ENCODE measurements at regions not wholly inside any gene's neighbourhood (a gene's known extent, or its start where the extent isn't known, plus 50 kb on each side); places are given as distances from the start of the nearest gene placed in this dataset.

- TF ChIP-seq FOXA1 (IDR thresholded peaks at IDR 0.05) (no peak), LEF1 (IDR thresholded peaks at IDR 0.05; ENCODE audit: borderline replicate concordance) (no peak), NFRKB (IDR thresholded peaks at IDR 0.05) (no peak), SUZ12 (IDR thresholded peaks at IDR 0.05) (no peak), SP1 (IDR thresholded peaks at IDR 0.05) (no peak), FOXM1 (IDR thresholded peaks at IDR 0.05; ENCODE audit: borderline replicate concordance) (no peak), TARDBP (IDR thresholded peaks at IDR 0.05) (no peak), FOXK2 (IDR thresholded peaks at IDR 0.05) (no peak)
- TF ChIP-seq, protein P1, sequence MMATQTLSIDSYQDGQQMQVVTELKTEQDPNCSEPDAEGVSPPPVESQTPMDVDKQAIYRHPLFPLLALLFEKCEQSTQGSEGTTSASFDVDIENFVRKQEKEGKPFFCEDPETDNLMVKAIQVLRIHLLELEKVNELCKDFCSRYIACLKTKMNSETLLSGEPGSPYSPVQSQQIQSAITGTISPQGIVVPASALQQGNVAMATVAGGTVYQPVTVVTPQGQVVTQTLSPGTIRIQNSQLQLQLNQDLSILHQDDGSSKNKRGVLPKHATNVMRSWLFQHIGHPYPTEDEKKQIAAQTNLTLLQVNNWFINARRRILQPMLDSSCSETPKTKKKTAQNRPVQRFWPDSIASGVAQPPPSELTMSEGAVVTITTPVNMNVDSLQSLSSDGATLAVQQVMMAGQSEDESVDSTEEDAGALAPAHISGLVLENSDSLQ (IDR thresholded peaks at IDR 0.05) = no peak
These were observed 114.0 kb upstream of the COBL start for GRCh38 chr7:51430480-51431086.

Data from HEK293T (cell line).